ENCODE measurements at regions not wholly inside any gene's neighbourhood (a gene's known extent, or its start where the extent isn't known, plus 50 kb on each side); places are given as distances from the start of the nearest gene placed in this dataset.

DNA sequence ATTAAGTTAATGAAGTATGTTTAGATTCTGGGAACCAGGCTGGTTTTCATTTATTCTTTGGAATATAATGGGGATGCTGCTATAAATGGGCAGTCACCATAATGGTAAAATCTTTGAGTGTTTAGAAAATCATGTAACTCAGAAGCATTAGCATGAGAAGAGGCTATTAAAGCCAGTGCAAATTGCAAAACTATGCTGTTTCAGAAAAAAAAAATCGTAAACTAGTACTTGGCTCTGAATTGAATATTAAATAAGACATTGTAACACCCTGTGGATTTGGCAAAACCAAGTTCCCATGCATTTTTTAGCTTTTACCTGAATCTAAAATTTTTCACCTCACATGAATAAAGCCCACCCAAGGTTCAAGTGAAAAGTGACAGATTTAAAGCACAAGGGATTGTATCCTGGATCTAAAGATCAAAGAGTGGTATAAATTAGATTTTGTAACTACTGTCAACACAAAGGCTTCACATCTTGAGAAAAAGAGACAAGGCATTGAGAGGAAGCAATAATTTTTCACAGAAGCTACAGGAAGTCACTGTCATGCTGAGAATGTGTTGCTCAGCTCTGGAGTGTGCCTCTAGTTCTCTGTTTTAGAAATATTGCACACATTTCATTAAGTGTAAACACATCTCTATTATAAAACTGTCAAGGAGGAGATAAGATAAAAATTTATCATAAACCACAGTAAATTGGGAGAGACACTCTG lies 142.2 kb downstream of the ABCA8 start:
- DNase-seq (ENCODE audit: extremely low spot score, insufficient read length, low read depth) (no peak), FAIRE-seq (no peak)

DNA sequence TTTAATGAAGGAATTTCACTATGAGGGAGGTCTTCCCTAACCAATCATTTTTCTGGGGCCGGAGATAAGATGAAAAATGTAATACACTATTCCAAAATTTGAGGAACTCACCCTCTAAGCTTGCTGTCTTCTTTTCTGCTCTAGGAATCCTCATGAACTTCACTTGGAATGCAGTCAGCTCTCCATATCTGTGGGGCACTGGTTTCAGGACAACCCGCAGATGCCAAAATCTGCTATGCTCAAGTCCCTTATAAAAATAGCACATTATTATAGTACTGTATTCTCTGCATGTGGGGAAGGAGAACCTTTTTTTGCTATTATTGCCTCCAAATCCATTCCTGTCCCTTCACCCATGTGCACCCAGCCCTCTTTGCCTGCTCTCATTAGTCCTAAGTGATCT lies 146.0 kb downstream of the ABCA8 start:
- FAIRE-seq (no peak), DNase-seq (ENCODE audit: extremely low spot score, insufficient read length, low read depth) (no peak)

DNA sequence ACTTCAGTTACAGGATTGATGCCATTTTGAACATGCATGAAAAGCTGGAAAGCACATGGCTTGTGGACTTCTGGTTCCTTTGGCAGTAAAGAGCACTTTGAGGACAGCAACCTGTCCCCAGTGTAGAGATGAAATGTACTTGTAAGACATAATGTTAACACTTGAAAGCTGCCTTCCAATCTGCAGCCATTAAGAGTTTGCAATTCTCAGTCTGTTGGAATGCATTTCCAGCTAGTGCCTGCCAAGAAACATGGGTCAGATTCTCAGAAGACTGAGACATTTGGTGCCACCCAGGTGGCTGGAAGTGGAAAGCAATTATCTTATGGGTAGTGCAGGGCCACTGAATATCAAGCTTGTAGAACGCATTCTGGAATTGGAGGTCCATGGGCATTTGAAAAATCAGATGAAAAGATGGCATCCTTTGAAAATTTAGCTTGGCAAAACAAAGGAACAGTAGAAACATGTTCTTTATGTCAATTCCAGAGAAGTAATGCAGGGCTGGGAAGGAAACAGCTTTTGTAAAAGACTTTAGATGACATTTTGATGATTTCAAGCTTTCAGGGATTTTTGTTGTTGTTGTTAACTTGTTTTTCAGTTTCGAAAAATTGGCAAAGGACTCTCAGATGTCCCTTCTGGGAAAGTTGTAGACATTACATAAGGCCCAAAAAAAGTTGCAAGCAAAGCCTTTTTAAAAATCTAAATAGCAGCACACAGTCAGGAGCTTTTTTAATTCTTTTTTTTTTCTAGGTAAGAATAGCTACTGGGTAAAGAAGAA lies 147.0 kb downstream of the ABCA8 start:
- FAIRE-seq = no peak
- no peak for DNase-seq (ENCODE audit: extremely low spot score, insufficient read length, low read depth)

DNA sequence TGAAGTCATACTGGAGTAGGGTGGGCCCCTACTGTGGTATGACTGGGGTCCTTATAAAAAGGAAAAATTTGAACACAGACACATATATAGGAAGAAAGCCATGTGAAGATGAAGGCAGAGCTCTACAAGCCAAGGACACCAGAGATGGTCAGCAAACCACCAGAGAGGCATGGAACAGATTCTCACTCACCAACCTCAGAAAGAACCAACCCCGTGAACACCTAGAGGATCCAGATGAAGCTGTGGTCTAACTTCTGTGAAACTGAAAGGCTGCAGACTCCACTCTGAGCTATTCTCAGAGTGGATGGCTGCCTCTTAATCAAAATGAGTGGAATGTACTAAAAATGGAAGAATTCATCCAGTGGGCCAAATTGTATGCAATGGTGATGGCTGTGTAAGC lies 149.6 kb downstream of the ABCA8 start:
- no peak for DNase-seq (ENCODE audit: extremely low spot score, insufficient read length, low read depth)
- no peak for FAIRE-seq

DNA sequence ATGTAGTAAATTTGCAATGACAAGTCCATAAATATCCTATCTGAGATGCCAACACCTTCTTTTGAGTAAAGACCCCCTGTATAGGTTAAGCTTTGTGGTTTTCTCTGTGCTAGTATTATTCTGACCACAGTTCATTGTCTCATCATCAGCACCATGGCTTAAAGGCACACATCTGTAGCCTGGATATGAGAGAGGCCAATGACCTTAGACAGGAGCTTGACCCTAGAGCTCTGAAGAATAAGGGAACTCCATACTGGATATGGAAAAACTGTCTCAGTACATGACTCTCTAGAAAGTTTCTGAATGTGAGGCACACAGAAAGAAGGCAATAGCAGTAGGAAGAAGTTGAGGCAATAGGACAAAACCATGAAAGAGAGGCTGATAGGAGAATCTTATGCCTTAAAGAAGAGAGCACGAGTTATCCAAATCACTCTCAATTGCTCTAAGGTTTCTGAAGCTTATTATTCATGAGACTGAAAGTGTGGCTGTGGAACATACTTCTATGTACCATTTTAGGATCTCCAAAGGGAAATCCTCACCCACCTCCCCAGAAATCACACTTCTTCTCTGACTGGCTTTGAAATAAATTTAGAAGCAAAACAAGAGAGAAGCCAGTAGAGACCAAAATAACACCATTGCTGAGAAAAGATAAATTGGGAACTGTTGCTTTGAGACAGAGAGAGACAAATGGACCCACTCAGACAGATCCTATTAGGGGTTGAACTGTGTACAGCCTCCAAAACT lies 150.2 kb downstream of the ABCA8 start:
- FAIRE-seq (no peak), DNase-seq (ENCODE audit: extremely low spot score, insufficient read length, low read depth) (no peak)

DNA sequence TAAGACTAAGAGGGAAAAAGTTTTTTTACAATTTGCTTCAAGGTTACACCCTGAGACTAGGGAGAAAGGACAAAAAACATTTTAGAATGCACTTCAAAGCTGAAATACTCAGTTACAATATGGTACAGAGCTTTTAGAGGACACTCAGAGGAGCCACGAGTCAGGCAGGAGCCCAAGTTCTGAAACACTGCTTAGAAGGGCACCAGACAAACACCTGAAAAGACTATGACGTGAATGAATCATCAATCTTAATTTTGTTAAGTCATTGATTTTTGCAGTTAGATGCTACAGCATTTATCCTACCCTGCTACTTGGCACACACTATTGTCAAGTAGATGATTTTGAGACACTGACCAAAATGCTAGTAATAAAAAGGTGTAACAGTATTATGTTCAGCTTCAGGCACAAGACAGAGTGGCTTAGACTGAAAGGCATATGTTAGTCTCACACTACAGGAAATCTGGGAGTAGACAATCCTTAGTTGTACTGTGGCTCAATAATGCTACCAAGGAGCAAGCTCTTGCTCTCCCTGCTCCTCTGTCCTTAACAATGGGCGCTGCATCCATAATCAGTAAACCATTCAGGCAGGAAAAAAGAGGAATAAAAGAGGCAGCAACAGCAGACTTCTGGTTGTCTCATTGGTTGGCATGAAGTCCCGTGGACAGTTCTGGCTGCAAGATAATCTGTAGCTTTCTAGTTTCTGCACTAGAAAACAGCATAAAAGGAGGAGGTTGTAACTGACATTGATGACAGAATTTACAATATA lies 151.8 kb downstream of the ABCA8 start:
- no peak for FAIRE-seq

DNA sequence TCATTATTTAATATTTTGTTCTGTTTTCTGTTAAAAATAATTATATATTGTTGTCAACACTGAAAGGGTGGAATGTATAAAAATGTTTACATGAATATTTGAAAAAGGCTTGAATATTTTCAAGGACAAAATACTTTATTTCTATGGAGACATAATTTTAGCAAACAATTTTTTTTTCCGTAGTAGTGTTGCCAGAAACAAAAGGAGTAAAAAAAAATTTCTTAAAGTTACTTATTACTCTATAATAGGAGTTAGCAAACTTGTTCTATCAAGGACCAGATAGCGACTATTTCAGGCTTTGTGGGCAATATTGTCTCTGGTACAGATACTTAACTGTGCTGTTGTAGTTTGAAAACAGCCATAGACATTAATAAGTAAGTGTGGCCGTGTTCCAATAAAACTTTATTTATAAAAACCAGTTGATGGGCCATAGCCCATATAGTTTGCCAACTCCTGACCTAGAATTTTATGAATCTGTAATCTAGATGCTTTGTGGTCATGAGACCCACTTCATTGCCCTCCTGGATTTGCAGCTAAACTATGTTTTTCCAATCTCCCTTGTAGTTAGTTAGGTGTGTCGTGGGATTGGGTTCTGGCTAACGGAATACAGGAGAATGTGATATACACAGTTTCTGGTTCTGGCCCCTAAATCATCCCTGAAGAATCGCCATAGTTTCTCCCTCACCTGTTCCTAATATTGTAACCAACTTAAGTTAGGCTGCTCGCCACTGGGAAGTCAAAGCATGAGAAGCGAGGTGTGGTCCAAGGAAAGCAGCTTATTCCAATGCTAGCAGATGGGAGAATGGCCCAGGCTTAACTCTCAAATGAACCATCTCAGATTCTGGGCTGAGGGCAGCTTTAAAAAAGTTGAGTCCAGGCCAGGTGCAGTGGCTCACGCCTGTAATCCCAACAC lies 153.6 kb downstream of the ABCA8 start:
- no peak for FAIRE-seq
- no peak for DNase-seq (ENCODE audit: extremely low spot score, insufficient read length, low read depth)

More for the DNA sequence above, 151.8 kb downstream of the ABCA8 start:
- no peak for DNase-seq (ENCODE audit: extremely low spot score, insufficient read length, low read depth)

DNA sequence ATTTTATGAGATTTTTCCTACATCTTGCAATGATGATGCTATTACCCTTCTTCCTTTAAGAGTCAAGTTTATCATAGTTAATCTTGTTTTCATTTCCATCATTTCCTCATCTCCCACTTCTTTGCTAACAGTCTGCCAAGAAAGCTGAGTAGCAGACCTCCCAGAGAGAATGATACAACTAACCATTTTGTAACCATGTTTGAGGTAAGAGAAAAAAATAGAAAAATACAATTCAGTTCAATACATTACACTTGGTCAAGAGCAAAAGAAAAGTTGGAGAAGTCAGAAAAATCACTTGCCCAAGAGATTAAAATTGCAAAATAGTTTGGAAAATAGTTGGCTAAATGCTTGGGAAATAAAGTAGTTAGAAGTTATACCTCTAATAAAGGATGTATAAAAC lies 154.4 kb downstream of the ABCA8 start:
- FAIRE-seq = no peak
- DNase-seq (ENCODE audit: extremely low spot score, insufficient read length, low read depth) = no peak

DNA sequence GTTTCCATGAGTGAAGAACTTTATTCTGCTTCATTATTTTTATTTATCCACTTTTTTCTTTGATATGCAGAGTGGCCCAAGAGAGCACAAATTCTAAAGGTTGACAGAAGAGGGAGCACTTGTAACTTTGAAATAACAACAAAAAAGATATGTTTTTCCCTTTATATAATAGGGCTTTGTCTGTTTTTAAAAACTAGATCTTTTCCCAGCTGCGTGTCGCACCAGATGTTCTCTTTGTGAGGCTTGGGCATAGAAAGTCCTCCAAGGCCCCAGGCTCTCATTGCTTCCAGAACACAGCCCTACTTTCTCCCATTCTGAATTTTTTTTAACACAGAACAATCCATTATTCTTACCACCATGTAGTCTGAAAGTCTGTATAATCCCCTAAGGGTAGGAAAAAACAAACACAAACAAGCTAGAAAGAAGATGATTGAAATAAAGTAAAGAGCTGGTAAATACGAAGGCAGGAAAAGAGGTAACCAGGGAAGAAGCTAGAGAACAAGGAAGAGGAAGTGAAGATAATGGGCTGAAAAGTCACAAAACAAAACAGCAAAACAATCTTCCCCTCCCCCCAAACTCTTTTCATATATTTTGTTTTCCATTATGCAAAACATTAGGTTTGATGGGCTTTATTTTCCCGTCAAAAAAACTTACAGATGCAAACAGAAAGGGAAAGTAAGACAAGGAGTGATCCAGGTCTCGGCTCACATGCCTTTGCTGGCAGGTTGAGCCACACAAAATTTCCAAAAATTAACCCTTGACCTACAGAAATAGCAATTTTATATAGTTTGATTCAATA lies 160.4 kb downstream of the ABCA8 start:
- DNase-seq (ENCODE audit: extremely low spot score, insufficient read length, low read depth) = no peak

DNA sequence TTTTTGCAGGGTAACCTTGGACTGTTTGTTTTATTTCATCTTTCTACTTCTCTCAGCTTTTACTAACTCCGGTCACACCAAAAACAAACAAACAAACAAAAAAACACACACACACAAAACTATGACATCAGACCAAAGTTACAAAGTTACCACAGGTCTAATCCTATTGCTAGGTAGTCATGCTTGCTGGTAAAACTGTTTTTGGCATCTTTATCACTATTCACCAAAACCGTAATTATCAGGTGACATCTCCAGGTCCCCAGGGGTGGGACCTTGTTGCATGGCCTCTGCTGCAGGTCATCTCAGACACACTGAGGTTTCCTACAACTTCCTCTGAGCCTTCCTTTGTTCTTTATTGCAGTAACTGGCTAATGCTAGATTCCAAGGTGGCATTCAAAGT lies 162.3 kb downstream of the ABCA8 start:
- FAIRE-seq = no peak
- no peak for DNase-seq (ENCODE audit: extremely low spot score, insufficient read length, low read depth)

More for the DNA sequence above, 160.4 kb downstream of the ABCA8 start:
- peak; percentile 15 for FAIRE-seq

DNA sequence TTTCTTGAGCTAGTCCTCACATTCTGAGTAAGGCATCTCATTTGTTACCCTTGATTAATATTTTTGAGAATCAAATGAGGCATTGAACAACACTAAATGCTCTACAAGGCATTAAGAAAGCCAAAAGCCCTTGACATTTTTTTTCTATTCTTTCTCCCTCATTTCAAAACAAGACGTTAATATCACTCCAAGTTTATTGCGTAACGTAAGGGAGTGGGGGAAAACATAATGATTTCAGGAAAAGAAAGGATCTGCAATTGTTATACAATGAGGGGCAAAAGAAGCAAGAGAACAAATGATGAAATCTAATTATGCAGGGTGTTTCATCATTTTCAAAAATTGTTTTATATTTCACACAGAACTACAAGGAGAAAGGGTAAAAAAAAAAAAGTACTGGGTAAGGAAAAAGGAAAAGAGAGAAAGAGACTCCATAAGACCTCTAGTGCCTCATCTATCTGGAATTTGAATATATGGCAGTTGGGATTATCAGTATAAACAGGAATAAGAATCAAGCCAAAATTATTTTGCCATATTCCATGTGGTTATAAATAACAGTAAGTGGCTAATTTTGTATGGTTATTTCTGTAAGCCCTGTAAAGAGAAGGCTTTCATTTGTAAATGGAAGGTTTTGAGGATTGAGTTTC lies 163.0 kb downstream of the ABCA8 start:
- DNase-seq (ENCODE audit: extremely low spot score, insufficient read length, low read depth) = no peak

DNA sequence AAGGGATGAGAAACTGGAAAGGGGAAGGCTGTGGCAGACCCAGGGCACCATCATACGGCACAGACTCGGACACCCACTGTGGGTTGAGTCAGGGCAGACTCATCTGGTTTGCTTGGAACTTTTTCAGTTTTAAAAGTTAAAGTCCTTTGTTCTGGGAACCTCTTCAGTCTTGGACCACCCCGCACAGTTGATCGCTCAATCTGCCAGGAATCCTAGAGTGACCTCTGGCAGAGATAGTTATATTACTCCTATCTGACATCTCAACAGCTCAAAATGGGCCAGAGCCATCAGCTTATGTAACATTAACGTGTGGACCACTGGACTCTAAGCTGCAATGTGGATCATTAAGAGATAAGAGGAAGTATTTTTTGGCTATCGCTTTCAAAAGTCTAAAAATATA lies 164.3 kb downstream of the ABCA8 start:
- FAIRE-seq (no peak), DNase-seq (ENCODE audit: extremely low spot score, insufficient read length, low read depth) (no peak)

More for the DNA sequence above, 163.0 kb downstream of the ABCA8 start:
- FAIRE-seq = no peak

DNA sequence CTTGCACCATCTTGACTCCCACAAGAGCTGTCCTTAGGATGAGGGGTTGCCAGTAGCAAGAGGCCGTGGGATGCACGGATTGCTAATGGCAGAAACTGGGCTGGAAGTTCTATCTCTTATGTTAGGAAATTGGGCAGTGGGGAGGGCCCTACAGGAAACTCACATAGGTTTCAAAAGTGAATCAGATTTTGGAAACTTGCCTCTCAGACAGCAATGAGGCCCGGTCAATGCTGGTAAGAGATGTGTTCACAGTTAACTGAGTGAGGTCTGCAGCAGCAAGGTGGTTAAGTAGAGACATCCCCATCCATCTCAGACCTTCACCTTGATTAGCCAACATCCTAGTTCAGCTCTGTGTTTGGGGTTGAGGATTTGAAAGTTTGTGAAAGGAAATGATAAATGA lies 164.7 kb downstream of the ABCA8 start:
- no peak for FAIRE-seq
- DNase-seq (ENCODE audit: extremely low spot score, insufficient read length, low read depth) = no peak

DNA sequence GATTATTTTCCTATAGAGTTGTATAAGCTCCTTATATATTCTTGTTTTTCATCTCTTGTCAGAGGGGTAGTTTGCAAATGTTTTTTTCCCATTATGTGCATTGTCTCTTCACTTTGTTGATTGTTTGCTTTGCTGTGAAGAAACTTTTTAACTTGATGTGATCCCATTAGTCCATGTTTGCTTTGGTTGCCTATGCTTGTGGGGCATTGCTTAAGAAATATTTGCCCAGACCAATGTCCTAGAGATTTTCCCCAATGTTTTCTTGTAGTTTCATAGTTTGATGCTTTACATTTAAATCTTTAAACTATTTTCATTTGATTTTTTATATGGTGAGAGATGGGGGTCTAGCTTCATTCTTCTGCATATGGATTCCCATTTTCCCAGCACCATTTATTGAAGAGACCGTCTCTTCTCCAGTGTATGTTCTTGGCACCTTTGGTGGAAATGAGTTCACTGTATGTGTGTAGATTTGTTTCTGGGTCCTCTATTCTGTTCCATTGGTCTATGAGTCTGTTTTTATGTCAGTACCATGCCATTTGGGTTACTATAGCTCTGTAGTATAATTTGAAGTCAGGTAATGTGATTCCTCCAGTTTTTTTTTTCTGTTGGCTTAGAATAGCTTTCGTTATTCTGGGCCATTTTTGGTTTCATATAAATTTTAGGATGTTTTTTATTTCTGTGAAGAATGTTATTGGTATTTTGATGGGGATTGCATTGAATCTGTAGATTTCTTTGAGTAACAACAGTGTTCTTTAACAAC lies 165.8 kb downstream of the ABCA8 start:
- no peak for DNase-seq (ENCODE audit: extremely low spot score, insufficient read length, low read depth)
- no peak for FAIRE-seq

DNA sequence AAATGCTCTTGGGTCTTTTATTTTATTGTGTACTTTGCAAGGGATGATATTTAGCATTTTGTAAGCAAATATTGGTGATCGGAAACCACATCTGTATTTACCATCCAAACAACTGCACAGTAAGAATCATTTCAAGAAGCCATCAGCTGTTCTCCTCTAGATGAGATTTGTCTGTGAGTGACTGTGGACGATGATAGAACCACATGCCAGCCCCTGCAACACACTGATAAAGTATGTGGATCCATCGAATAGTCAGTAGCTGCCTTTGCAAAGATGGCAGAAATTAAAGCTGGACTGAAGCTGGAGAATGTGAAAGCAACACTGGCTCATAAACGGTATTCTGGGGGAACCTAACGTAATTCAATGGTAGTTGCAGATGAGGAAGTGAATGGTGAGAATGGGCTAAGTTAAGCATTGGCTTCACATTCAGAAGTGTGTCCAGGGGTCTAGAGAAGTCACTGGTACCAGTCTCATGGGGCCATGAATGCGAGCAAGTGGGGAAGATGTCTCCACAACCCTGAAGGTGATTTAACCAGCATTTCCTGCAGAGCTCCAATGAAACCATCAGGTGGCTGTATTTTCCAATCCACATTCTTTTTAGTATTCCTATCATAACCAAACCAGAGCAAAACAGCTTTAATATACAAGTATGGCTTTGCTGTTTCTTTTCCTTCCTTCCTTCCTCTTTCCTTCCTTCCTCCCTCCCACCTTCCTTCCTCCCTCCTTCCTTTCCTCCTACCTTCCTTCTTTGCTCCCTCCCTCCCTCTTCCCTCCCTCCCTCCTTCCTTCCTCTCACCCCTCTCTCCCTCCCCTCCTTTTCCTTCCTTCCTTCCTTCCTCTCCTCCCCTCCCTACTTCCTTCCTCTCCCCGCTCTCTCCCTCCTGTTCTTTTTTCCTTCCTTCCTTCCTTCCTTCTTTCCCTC lies 169.4 kb downstream of the ABCA8 start:
- no peak for DNase-seq (ENCODE audit: extremely low spot score, insufficient read length, low read depth)
- no peak for FAIRE-seq

DNA sequence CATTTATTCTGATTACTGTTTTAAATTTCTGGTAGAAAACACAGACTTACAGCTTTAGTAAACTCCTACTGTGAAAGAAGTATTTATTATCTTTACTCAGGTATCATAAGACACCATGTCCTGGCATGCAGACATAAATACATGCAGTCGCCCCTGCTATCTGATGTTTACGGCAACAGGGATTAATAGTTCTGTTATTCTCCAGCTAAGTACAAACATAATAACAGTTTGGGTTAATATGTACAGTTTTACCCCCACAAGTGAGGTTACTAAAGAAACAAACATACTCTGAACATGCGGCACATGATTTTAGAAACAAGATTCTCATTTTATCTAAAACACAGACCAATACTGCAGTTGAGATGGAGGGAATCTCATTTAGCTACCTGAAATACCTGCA lies 170.8 kb downstream of the ABCA8 start:
- FAIRE-seq (no peak), DNase-seq (ENCODE audit: extremely low spot score, insufficient read length, low read depth) (no peak)
